Anterior cingulate cortex (tissue), 58 donors: ENCODE measurements at regions not wholly inside any gene's neighbourhood (a gene's known extent, or its start where the extent isn't known, plus 50 kb on each side); places are given as distances from the start of the nearest gene placed in this dataset.
"Not testable (repeated sequence)": the region's sequence is repeated elsewhere in the genome, so short reads cannot be mapped to it uniquely, and the experiment has no call there.

Source experiments
- DNase-seq, 58 donors: peaks; one replicate each; lab custom pipeline; 2025; lab: John Stamatoyannopoulos, UW

DNA sequence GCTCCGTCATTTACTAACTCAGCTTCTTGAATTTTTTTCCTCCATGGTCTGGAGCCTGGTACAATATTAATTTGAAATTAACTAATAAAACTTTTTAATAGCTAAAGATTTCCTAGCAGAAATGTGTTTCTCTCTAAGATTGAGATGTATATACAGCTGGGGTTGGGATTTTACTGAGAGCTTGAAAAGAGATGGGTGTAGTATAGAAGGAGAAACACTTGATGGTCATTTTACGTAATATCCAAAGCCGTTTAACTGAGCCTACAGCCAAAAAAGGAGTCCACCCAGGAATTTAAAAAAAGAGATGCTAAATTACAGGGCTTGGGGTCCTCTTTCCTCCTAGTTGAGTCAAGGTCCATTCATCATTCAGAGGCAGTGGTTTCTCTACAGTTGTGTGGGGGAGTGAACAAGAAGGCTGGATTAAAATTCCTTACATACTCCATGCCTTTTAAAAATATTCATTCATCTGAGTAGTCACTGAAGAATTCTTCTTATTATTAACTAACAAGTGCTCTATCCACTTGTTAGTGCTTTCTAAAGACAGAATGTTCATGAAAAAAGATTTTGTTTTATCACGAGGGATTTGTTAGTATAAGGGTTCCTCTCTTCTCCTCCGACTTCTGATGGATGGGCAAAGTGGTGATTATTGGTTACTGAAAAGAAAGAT lies 255.3 kb upstream of the IL12A start:
- no peak for DNase-seq

DNA sequence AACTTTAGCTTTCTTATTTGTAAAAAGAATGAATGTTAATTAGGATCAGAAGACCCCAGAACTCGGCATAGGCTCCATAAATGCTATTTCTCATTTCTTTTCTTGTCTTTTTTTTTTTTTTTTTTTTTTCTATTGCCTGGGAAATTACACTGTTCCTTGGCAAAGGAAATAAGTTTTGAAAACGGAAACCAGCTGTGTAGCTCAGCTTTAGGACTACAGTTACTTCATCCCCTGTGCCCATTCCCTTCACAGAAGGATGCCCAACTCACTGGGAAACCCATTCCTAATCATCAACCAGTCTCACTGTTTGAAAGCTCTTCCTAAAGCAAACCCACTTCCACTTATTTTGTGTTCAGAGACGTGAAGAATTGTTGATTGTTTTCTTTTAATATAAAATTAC lies 254.0 kb upstream of the IL12A start:
- no peak for DNase-seq

GRCh38 chr3:159739166-159739565 lies 249.5 kb upstream of the IL12A start:
- no peak for DNase-seq

GRCh38 chr3:159739969-159740368 lies 248.7 kb upstream of the IL12A start:
- DNase-seq = no peak

GRCh38 chr3:159741281-159741680 lies 247.4 kb upstream of the IL12A start:
- DNase-seq = no peak

DNA sequence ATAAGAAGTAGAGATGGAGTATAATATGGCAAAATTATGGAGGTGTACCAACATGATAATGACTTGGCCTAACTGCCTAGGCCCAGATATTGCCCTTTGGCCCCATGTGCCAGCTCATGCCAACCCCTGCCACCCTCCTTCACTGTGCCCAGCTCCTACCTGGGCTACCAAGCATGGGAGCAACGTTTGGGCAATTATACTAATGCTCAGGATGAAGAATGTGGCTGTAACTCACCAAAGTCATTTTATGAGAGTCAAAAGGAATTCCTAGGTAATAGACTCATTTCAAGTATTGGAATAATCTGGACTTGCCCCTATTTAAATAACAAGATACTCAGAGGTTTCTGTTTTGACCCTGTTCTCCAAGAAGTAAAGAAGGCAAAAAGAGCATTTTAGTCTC lies 240.2 kb upstream of the IL12A start:
- no peak for DNase-seq

- DNase-seq = no peak
Measured at GRCh38 chr3:159749406-159749805, 239.2 kb upstream of the IL12A start.

- DNase-seq = no peak
Measured at GRCh38 chr3:159751146-159751545, 237.5 kb upstream of the IL12A start.

DNA sequence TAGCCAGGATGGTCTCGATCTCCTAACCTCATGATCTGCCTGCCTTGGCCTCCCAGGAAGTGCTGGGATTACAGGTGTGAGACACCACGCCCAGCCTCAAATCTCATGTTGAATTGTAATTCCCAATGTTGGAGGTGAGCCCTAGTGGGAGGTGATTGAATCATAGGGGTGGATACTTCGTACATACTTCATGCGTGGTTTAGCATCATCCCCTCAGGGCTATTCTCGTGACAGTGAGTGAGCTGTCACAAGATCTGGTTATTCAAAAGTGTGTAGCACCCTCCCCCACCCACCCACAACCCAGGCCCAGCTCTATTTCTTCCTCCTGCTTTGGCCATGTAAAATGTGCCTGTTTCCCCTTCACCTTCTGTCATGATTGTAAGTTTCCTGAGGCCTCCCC lies 236.9 kb upstream of the IL12A start:
- DNase-seq = no peak

DNA sequence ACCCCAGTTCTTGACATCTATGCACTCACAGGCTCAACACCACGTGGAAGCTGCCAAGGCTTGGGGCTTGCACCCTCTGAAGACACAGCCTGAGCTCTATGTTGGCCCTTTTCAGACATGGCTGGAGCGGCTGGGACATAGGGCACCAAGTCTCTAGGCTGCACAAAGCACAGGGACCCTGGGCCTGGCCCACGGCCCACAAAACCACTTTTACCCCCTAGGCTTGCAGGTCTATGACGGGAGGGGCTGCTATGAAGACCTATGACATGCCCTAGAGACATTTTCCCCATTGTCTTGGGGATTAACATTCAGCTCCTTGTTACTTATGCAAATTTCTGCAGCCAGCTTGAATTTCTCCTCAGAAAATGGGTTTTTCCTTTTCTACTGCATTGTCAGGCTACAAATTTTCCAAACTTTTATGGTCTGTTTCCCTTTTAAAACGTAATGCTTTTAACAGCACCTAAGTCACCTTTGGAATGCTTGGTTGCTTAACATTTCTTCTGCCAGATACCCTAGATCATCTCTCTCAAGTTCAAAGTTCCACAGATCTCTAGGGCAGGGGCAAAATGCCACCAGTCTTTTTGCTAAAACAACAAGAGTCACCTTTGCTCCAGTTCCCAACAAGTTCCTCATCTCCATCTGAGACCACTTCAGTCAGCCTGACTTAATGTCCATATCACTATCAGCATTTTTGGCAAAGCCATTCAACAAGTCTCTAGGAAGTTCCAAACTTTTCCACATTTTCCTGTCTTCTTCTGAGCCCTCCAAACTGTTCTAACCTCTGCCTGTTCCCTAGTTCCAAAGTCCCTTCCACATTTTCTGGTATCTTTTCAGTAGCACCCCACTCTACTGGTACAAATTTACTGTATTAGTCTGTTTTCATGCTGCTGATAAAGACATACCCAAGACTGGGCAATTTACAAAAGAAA lies 232.1 kb upstream of the IL12A start:
- DNase-seq = not testable (repeated sequence)

DNA sequence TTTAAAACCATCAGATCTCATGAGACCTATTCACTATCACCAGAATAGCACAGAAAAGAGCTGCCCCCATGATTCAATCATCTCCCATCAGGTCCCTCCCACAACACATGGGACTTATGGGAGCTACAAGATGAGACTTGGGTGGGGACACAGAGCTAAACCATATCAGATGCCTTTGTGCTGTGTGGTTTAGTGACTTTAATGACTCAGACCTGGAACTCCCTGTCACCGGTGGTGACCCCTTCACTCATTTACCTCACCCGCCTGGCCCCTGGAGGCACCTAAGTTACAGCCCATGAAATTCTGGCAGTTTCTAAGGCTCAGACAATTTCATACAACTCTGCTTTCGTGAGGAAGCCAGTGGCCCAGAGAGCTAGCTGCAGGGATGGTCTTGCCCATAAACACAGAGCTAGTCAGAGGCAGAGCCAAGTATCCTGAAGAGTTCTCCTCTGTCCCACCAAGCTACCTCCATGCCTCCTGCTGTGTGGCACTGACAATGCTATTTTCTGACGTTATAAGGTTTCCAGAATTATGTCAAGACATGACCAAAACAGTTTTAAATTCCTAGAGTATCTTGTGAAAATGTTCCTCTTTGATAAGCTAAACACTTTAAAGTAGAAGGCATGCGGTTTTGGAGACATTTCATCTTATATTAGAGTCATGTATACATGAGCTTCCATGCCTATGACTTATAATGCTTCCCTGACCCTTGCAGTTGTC lies 231.1 kb upstream of the IL12A start:
- DNase-seq = no peak

- no peak for DNase-seq
Measured at GRCh38 chr3:159760046-159760445, 228.6 kb upstream of the IL12A start.

- peak in 22 of 58 donors; percentile 10 to 81 (median 27) for DNase-seq
Measured at GRCh38 chr3:159761369-159761768, 227.3 kb upstream of the IL12A start.

GRCh38 chr3:159761848-159762635 lies 226.6 kb upstream of the IL12A start:
- peak in 2 of 58 donors; percentile 15 to 23 for DNase-seq

DNA sequence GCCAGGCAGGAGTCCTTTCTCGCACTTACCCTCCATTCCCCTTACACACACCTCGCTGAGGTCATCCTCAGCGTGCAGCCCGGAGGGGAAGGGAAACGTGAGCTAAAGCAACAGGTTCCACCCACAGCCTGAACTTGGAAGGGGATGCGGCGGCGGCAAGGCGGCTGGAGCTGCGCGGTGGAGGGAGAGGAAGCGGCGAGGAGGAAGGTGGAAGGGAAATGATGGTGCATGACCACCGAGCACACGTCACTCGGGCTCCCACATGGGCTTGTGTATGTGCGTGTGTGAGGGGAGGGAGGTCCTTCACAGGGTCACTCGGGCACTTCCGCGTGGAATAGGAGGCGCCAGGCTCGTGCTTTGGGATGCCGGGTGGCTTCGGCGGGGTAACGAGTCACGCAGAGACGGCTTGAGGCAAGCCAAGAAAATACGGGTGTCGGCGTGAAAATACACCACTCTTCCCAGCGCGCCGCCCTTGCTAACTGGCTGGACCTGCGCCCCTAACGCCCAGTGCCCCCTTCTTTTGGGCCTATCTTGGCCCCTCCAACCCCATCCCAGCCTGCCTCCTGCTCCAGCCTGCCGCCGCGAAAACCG lies 225.5 kb upstream of the IL12A start:
- peak in 32 of 58 donors; percentile 24 to 75 (median 58) for DNase-seq

GRCh38 chr3:159763602-159764489 lies 224.8 kb upstream of the IL12A start:
- peak in 55 of 58 donors; percentile 36 to 88 (median 71) for DNase-seq

- DNase-seq = peak in 10 of 58 donors; percentile 31 to 70 (median 54)
Measured at GRCh38 chr3:159764490-159765029, 224.1 kb upstream of the IL12A start.
